ENCODE measurements at regions not wholly inside any gene's neighbourhood (a gene's known extent, or its start where the extent isn't known, plus 50 kb on each side); places are given as distances from the start of the nearest gene placed in this dataset.
"Not testable (repeated sequence)": the region's sequence is repeated elsewhere in the genome, so short reads cannot be mapped to it uniquely, and the experiment has no call there.

DNA sequence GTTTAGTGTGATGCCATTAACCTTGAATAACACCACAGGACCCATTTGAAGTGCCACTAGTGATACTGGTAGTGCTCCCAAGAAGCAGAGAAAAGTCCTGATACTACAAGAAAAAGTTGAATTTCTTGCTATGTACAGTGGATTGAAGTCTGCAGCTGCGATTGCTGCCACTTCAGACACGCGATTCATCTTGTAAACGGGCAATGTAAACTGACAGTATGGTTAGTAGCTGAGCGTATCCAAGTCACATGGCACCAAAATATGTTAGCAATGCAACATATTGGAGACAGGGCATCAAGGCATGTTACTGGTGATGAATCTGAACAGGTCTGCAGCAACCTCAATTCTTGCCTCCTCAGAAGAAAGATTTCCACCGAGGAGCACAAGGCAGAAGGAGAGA is 238.9 kb downstream of the HS3ST3B1 start:
- DNase-seq (ENCODE audit: extremely low spot score, insufficient read length, low read depth) (no peak), FAIRE-seq (no peak)

DNA sequence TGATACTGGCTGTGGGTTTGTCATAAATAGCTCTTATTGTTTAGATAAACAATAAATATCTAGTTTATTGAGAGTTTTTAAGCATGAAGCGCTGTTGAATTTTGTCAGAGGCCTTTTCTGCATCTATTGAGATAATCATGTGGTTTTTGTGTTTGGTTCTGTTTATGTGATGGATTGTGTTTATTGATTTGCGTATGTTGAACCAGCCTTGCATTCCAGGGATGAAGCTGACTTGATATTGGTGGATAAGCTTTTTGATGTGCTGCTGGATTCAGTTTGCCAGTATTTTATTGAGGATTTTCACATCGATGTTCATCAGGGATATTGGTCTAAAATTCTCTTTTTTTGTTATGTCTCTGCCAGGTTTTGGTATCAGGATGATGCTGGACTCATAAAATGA is 231.4 kb downstream of the HS3ST3B1 start:
- DNase-seq (ENCODE audit: extremely low spot score, insufficient read length, low read depth); FAIRE-seq: not testable (repeated sequence)

GRCh38 chr17:14525551-14526455 is 224.9 kb downstream of the HS3ST3B1 start:
- DNase-seq (ENCODE audit: extremely low spot score, insufficient read length, low read depth) (no peak), FAIRE-seq (no peak)

DNA sequence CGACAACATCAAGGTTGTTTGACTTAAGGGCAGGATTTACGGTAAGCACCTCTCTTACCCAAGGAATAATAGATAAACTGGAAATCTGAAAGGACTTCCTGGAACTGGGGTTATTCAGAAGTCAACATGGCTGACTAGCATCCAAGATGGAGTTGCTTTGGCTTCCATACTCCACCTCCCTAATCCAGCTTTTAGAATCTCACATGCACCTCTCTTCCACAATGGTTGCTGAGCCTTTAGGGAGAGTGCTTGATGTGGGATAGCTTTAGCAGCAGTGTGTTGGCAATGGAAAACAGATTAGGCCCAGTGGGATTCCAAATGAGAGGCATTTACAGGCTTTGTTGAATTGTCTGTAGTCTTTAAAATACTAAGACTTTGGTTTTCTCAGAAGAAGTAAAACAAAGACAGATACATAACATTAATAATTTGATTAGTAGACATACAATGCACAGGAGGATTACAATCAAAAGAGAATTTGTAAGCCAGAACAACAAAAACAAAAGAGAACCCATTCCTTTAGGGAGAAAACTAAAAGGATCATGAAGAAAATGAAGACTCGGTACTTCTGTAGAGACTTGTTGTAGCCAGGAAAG is 222.0 kb downstream of the HS3ST3B1 start:
- no peak for FAIRE-seq

GRCh38 chr17:14518919-14519318 is 218.0 kb downstream of the HS3ST3B1 start:
- FAIRE-seq, result not testable (repeated sequence)

More for the DNA sequence above, 222.0 kb downstream of the HS3ST3B1 start:
- DNase-seq (ENCODE audit: extremely low spot score, insufficient read length, low read depth), result no peak

GRCh38 chr17:14514973-14515372 is 214.1 kb downstream of the HS3ST3B1 start:
- DNase-seq (ENCODE audit: extremely low spot score, insufficient read length, low read depth) (no peak), FAIRE-seq (no peak)

More at GRCh38 chr17:14518919-14519318, 218.0 kb downstream of the HS3ST3B1 start:
- DNase-seq (ENCODE audit: extremely low spot score, insufficient read length, low read depth), result not testable (repeated sequence)

DNA sequence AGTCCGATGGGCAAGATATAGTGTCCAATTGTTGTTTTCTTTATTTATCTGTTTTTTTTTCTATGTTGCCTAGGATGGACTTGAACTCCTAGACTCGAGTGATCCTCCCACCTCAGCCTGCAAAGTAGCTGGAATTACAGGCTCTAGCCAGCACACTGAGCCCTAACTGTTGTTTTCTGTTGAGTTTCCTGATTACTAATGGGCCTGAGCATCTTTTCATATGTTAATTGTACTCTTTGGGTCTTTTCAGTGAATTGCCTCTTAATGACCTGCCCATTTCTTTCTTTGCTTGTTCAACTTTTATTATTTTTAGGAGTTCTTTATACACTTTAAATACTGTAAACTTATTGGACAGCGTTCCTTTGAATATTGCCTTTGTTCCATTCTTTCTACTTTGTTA is 213.0 kb downstream of the HS3ST3B1 start:
- FAIRE-seq, result no peak
- DNase-seq (ENCODE audit: extremely low spot score, insufficient read length, low read depth), result no peak

- no peak for DNase-seq (ENCODE audit: extremely low spot score, insufficient read length, low read depth)
Observed at GRCh38 chr17:14510136-14510535, 209.3 kb downstream of the HS3ST3B1 start.

DNA sequence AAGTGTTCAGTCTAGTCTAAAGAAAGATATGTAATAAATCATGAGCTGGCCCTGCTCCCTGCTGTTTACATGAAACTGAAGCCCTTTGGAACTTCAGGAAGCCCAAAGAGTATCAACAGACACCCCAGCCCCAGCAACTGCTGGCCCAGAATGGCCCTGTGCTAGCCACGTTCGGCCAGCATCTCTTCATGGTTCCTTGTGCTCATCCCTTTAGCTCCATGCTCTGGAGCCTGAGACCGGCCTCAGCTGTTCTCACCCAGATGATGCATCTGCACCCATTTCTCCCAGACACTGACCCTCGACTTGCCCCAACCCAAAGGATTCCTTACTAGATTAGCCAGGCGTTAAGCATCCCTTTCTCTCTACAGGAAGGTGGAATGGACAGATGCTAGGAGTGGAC is 207.3 kb downstream of the HS3ST3B1 start:
- no peak for FAIRE-seq

More at GRCh38 chr17:14510136-14510535, 209.3 kb downstream of the HS3ST3B1 start:
- no peak for FAIRE-seq

DNA sequence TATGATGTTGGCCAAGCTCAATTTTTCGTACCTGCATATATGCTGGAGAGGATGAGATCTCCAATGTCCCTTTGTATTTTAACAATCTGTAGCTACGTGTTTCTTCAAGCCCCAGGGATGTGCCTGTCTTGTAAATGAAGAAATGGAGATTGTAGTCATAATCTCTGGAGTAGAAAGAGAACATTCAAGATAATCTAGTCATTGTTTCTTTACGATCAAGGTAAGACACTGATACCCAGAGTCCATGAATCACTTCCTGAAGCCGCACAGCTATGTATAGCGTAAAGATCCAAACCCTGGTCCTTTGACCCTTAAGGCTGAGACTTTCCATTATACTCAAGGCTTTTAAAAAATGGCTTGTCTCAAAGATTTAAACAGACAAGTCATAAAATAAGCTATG is 205.5 kb downstream of the HS3ST3B1 start:
- DNase-seq (ENCODE audit: extremely low spot score, insufficient read length, low read depth), result no peak
- no peak for FAIRE-seq

More for the DNA sequence above, 207.3 kb downstream of the HS3ST3B1 start:
- DNase-seq (ENCODE audit: extremely low spot score, insufficient read length, low read depth), result no peak

GRCh38 chr17:14505606-14506005 is 204.7 kb downstream of the HS3ST3B1 start:
- DNase-seq (ENCODE audit: extremely low spot score, insufficient read length, low read depth) (no peak), FAIRE-seq (no peak)

DNA sequence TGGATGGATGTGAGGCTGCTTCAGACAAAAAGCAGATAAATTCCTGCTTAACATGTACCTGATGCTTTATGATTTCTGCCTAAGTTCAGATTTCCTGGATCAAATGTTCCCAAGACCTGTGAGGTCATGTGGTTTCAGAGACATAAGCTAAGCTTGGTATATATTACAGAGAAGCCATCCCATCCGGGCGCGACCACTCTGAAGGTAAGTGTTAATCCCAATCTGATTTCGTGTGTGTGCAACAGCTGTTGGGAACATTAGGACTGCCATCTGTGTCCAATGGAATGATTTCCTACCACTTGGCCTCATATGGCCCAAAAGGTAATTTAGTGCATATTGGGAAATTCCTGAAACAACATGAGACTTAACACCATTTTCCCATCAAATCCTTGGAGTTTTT is 199.1 kb downstream of the HS3ST3B1 start:
- DNase-seq (ENCODE audit: extremely low spot score, insufficient read length, low read depth) (no peak), FAIRE-seq (no peak)

DNA sequence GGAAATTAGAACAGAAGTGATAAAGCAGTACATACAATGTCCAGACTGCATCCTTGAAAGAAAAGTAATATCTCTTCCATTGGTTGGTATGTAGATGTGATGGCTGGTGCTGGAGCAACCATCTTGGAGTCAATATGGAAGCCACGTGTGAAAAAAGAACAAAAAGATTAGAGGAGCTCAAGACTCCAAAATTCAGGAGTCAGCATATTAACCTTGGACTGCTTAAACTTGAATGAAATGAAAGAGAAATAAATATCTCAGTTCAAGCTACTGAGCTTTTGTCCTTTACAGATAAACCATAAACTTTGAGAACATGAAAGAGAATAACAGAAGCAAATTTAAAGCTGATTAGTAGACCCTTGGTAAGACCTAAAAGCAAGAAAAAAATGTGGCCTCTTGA is 197.9 kb downstream of the HS3ST3B1 start:
- DNase-seq (ENCODE audit: extremely low spot score, insufficient read length, low read depth), result no peak
- FAIRE-seq, result no peak

DNA sequence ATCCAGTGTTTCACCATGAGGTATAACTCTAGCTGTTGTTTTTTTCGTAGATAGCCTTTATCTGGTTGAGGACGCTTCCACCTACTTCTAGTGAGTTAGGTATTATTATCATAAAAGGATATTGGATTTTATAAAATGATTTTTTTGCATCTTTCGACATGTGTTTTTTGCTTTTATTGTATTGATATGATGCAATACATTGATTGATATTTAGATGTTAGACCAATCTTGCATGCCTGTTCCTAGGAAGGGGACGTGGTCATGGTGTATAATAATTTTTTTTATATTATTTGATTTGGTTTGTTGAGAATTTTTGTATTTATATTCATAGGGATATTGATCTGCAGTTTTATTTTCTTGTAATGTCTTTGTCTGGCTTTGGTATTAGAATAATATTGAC is 193.3 kb downstream of the HS3ST3B1 start:
- DNase-seq (ENCODE audit: extremely low spot score, insufficient read length, low read depth), result no peak
- FAIRE-seq, result no peak

GRCh38 chr17:14489986-14490385 is 189.1 kb downstream of the HS3ST3B1 start:
- FAIRE-seq (no peak), DNase-seq (ENCODE audit: extremely low spot score, insufficient read length, low read depth) (no peak)

- DNase-seq (ENCODE audit: extremely low spot score, insufficient read length, low read depth) (no peak), FAIRE-seq (no peak)
Observed at GRCh38 chr17:14488958-14489550, 188.2 kb downstream of the HS3ST3B1 start.

DNA sequence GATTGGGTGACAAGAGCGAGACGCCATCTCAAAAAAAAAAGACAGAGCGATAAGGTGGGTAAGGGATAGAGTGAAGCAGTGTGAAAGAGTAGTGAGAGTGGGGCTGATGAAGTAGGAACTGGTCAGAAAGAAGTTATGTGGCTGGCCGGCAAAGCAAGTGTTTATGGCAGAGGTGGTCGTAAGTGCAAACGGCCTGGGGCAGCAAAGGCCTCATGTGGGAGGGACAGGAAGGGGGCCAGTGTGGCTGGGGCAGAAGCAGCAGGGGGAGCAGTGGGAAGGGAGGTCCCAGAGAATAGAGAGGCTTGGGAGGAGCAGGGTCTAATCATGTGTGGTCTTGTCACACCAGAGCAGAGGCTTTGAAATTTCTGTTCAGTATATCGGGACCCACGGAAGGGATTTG is 186.2 kb downstream of the HS3ST3B1 start:
- FAIRE-seq (no peak), DNase-seq (ENCODE audit: extremely low spot score, insufficient read length, low read depth) (no peak)

- no peak for DNase-seq (ENCODE audit: extremely low spot score, insufficient read length, low read depth)
- FAIRE-seq, result no peak
Observed at GRCh38 chr17:14482715-14483114, 181.8 kb downstream of the HS3ST3B1 start.

- no peak for DNase-seq (ENCODE audit: extremely low spot score, insufficient read length, low read depth)
- FAIRE-seq, result no peak
Observed at GRCh38 chr17:14481664-14482063, 180.8 kb downstream of the HS3ST3B1 start.

DNA sequence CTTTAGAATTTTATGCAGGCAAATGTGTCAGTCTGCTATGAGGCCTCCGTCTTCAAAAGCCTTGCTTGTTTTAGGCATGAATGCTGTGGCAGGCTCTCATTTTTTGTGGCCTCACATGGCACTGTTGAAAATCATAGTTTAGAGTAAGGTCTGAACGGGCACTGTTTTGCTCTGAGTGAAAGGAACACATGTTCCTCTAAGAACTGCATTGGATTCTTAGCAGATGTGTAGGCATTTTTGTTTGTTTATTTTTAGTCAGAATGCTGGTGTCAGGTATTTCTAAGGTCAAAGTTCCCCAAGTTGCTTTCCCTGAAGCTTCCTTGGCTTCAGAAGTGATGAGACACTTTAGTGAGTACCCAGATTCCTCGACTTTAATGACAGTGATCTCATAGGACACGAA is 173.7 kb downstream of the HS3ST3B1 start:
- DNase-seq (ENCODE audit: extremely low spot score, insufficient read length, low read depth) (no peak), FAIRE-seq (no peak)

DNA sequence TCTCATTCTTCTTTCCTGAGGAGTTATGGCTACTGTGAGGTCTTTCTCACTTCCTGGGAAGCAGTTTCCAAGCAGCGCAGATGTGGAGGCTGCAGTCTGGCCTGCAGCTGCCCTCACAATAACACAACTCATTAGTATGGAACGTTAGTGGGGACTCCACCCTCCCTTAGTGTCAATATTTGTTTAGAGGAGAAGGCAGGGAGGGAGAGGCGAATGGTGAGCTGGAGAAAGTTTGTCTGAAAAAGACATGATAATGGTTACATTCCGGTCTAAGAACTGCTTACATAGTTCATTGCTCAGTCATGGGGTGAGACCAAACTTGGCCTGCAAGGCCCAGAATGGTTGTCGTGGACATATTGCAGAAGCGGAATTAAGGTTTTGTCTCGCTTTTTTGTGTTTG is 170.2 kb downstream of the HS3ST3B1 start:
- FAIRE-seq (no peak), DNase-seq (ENCODE audit: extremely low spot score, insufficient read length, low read depth) (no peak)

Data from GM18507 (cell line).